ENCODE measurements at regions not wholly inside any gene's neighbourhood (a gene's known extent, or its start where the extent isn't known, plus 50 kb on each side); places are given as distances from the start of the nearest gene placed in this dataset.

DNA sequence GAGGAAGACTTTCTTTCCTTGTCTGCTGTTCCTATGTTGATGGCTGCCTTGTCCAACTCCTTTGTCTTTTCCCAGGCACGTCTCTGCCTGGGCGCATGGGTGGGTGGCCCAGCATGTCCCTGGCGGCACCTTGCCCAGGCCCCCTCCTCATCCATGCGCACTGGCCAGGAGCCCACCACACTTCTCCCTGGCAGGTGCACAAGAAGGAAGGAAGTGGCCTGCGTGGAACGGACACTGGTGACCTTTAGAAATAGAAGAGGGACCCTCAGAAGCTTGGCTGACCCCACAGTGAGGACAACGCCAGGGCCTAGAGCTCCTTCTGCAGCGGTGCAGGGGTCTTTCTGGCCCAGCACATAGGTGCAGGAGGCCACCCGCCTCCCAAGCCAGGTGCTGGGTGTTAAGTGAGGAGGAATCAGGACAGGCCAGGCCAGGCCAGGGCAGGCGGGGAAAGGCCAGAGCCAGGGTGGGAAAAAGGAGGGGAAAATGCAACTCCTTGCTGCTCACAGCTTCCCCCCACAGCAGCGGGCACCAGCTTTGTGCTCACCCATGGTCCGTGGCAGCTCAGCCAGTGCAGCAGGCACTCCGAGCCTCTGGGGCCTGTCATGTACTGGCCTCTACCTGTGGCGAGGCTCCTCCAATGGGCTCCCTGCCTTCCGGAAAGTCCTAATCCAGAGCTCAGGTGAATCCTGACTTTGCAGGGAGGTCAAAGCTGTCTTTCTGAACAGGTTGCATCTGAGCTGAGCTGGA lies 104.0 kb downstream of the SOX1 start:
- TF ChIP-seq, protein P1, sequence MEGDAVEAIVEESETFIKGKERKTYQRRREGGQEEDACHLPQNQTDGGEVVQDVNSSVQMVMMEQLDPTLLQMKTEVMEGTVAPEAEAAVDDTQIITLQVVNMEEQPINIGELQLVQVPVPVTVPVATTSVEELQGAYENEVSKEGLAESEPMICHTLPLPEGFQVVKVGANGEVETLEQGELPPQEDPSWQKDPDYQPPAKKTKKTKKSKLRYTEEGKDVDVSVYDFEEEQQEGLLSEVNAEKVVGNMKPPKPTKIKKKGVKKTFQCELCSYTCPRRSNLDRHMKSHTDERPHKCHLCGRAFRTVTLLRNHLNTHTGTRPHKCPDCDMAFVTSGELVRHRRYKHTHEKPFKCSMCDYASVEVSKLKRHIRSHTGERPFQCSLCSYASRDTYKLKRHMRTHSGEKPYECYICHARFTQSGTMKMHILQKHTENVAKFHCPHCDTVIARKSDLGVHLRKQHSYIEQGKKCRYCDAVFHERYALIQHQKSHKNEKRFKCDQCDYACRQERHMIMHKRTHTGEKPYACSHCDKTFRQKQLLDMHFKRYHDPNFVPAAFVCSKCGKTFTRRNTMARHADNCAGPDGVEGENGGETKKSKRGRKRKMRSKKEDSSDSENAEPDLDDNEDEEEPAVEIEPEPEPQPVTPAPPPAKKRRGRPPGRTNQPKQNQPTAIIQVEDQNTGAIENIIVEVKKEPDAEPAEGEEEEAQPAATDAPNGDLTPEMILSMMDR (IDR thresholded peaks at IDR 0.05; ENCODE audit: insufficient read depth, low read depth, low read length): no peak
- no peak for TF ChIP-seq EZH2 (IDR thresholded peaks at IDR 0.05; ENCODE audit: insufficient read depth, low read length)

Measured in astrocyte (in vitro differentiated cells and primary cell).